Activated effector memory CD4-positive, alpha-beta T cell treated with Interleukin-2 at 50 U/mL for 16 hours (primary cell): ENCODE measurements at regions not wholly inside any gene's neighbourhood (a gene's known extent, or its start where the extent isn't known, plus 50 kb on each side); places are given as distances from the start of the nearest gene placed in this dataset.

Experiments used
- DNase-seq: peaks from one replicate; pipeline ENCODE4 v3.0.0-alpha.2; 2020

GRCh38 chr4:123853651-123854050, 457.1 kb downstream of the SPRY1 start:
- no peak for DNase-seq

GRCh38 chr4:123856689-123857545, 460.3 kb downstream of the SPRY1 start:
- no peak for DNase-seq

DNA sequence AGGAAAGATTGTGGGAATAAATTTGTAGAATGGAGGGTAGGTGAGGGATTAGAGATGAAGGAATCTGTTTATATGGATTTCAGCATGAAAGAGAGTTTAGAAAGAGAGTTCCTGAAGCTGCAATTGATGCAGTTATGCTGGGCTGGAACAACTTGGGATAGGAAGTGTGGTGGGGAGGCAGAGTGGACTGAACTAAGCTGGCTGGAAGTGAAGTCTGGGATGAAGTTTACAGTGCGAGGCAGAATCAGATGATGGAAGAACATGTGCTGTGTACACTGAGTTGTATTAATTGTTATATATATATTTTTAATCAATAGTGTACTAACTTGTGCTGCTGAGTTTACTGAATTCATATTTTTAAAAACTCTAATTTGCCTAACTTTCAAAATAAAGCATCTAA, 461.9 kb downstream of the SPRY1 start:
- no peak for DNase-seq

DNA sequence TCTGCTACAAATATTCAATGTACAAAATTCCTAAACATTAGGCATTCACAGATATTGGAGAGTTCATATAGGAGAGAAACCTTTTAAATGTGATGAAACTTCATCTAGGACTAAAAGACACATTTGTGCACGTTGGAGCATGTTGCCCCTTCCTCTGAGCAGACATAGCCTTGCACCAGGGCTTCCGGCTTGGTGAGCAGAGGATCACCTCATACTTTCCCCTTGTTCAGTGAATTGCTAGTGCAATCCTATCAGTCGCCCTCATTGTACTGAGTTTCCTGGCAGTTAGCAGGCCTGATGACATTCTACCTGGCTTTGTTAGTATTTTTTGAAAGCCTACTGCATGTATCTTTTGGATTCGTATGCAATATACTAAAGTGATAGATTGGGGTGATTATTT, 466.2 kb downstream of the SPRY1 start:
- no peak for DNase-seq

DNA sequence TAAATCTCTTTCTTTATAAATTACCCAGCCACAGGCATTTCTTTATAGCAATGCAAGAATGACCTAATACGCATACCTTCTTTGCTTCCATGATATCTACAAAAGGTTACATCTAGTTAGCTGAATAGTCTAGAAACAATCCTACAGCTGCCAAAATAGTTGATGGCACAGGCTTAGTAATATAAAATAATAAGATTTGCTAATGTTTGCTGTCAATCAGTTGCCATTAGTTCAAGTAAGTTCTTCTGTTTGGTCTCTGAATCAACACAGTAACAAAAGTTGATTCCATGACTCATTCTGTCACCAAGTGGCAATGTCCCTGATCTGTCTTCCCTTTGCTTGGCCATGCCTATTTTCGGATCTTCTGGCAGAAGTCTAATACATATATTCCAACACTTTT, 470.2 kb downstream of the SPRY1 start:
- no peak for DNase-seq

GRCh38 chr4:123867910-123868587, 471.5 kb downstream of the SPRY1 start:
- DNase-seq, result no peak

- DNase-seq, result no peak
Observed at GRCh38 chr4:123869286-123870215, 473.0 kb downstream of the SPRY1 start.

- no peak for DNase-seq
Observed at GRCh38 chr4:123870216-123870876, 473.8 kb downstream of the SPRY1 start.

- no peak for DNase-seq
Observed at GRCh38 chr4:123871341-123871740, 474.7 kb downstream of the SPRY1 start.

- DNase-seq, result no peak
Observed at GRCh38 chr4:123874063-123874462, 477.5 kb downstream of the SPRY1 start.

DNA sequence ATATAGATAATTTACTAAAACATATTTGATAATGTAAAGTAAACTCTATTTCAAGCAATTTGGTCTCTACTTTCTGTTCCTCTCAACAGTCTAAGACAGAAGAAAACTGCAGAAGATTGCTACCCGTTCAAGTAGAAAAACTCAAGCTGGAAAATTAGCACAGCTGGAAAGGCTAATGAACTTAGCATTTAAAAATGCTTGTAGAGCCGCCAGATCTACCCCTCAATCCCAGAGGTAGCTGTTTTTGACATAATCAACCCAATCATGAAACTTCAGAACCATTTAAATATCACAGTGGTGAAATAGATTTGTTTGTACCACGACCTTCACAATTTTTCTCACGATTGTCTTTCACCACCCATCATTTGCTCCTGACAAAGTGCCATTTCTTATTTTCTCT, 479.5 kb downstream of the SPRY1 start:
- DNase-seq, result no peak

DNA sequence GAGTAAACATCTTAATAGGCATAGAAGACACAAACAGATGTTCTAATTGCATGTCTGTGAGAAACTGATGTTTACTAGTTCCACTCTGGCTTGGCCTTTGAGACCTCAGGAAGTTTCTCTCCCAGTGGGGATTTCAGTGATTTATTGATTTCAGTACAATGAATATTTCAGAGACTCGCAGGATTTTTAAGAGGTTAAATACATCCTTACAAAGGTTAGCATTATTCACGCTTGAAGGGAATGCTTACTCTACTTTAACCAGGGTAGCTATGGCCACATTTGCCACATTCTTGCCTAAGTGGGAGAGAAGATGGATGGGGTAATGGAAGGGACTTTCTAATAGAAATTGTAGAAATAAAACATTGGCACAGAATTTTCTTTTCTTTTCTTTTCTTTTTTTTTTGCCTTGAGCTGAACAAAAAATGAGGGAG, 480.1 kb downstream of the SPRY1 start:
- no peak for DNase-seq

DNA sequence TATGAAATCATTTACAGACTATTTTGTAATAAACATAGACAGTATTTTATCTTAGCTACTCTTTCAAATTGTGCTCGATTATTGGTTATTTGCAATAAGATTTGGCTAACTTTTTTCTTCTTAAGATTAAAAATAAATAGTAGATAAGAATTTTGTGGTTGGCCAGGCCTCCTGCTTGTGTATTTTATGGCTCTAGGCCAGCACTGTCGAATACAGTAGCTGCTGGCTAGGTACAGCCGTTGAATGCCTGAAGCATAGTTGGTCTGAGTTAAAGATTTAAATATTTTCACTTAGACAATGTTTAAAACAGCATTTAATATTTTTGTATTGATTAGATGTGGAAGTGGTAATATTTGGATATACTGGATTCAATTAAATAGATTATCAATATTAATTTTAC, 481.0 kb downstream of the SPRY1 start:
- no peak for DNase-seq

DNA sequence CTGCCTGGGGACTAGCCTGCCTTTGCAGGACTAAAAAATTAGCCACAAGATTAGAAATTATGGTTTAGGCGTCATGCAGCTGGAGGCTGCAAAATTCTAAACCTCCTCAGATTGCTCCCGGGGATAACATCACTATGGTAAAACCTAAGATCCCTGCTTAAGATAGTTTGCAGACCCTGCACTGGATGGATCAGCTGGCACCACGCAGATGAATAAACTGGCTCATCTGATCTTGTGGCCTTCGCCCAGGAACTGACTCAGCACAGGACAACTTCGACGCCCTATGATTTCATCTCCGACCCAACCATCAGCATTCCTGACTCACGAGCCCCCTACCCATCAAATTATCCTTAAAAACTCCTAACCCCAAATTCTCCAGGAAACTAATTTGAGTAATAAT, 482.4 kb downstream of the SPRY1 start:
- no peak for DNase-seq

- no peak for DNase-seq
Observed at GRCh38 chr4:123880631-123881030, 484.0 kb downstream of the SPRY1 start.

DNA sequence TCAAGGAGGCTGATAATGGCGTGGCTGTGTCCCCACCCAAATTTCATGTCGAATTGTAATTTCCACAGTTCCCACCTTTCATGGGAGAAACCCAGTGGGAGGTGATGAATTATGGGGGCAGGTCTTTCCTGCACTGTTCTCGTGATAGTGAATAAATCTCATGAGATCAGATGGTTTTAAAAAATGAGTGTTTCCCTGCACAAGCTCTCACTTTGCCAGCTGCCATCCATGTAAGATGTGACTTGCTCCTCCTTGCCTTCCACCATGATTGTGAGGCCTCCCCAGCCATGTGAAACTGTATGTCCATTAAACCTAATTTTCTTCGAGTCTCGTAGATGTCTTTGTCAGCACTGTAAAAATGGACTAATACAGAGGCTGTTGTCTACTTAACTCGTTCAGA, 488.3 kb downstream of the SPRY1 start:
- DNase-seq, result no peak

GRCh38 chr4:123889507-123889906, 492.9 kb downstream of the SPRY1 start:
- no peak for DNase-seq

- no peak for DNase-seq
Observed at GRCh38 chr4:123890889-123891288, 494.3 kb downstream of the SPRY1 start.

DNA sequence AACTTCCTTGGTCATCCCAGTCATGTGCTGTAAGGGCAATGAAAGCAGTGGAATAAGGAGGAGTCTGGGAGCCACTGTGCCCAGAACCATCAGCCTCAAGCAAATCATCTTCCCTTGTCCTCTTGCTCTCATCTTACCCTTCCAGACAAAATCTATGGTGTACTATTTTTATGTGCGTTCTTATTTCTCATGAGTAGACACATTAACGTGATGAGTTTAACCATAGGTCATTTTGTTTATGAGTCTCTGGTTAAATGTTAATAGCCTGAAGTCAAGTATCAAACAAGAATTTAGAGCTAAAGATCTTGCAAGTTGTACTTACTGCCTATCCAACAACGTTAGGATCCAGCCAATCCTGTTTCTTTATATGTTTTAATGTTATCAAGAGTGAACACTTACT, 495.3 kb downstream of the SPRY1 start:
- DNase-seq, result no peak

GRCh38 chr4:123892368-123892976, 495.9 kb downstream of the SPRY1 start:
- no peak for DNase-seq

DNA sequence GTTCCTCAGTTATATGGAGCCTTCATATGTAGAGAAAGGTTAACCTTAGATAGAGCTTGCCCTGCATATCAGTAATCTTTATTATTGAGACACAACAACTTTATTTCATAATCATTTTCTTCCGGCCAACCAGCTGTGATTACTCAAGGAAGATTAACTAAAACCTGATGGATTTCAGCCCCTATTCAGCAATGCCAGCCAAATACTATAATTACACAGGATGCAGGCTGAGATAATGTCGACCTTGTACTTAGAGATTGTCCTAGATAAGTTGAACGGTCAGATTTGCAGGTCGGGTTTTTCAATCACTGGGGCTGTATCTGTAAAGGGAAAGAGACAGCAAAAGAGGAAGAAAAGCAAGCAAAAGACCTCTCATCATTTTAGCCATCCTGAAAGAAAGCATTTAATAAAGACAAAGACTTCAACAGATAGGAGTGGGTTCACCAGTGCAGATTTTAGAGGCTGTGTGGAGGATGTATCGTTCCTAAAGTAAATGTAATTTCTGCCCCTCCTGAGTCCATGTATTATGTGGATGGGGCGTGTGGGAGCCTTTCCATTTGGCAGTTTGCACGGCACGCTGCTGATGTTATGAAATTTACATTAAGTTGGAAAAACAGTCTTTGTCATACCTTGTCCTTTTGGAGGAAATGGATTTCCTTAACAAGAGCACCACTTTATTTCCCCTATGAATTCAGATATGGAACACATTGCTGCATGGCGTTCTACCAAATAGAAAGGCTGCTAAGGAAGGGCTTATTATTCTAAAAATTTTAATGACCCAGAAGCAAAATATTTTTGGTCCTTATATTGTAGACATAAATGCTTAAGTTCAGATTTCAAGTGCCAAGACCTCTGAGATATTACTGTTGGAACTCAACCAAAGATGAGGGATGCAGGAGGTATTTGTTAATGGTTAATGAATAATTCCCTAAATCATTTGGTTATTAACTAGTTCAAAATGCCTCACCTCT, 496.7 kb downstream of the SPRY1 start:
- no peak for DNase-seq
